ENCODE measurements at regions not wholly inside any gene's neighbourhood (a gene's known extent, or its start where the extent isn't known, plus 50 kb on each side); places are given as distances from the start of the nearest gene placed in this dataset.

DNA sequence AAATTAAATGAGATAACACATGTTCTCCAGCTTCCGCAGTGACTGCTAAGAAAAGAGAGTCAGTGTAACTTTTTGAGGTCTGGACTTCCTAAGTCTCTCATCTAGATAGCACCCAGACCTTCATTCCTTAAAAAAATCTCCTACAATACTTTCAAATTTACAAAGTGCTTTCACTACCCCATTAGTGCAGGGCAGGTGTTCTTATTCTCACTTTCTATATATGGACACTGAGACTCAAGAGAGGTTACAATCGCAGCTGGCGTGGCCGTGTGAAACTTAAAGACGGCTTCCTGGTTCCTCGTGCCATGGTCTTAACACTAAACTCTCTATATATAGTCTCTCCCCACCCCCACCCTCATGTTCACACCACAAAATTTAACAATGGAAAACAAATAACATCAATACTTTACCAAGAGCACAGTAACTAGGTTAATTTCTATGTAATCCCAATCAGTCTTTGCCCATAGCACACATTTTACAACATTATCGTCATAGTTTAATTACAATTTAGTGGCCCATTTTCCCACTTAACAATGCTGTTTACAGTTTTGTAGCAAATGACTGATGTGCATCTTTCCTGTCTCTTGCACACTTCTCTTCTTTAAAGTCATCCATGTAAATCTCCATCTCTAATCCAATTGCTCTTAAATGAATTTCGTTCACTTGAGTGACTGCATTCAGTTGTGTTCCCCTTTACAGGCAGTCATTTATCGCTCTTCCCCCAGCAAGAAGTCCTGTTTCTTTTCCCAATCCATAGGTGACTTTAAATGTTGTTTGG, 78.8 kb upstream of the ARID1B start:
- Histone ChIP-seq H3K27me3 (ENCODE audit: insufficient read depth, poor library complexity, severe bottlenecking) (no peaks in the 10 kb centered on the region), H3K27ac (replicated peaks) (no peak overlapping the region), H3K4me3 (replicated peaks; ENCODE audit: insufficient read depth, low read length) (no peak overlapping the region)
- TF ChIP-seq, protein P1, sequence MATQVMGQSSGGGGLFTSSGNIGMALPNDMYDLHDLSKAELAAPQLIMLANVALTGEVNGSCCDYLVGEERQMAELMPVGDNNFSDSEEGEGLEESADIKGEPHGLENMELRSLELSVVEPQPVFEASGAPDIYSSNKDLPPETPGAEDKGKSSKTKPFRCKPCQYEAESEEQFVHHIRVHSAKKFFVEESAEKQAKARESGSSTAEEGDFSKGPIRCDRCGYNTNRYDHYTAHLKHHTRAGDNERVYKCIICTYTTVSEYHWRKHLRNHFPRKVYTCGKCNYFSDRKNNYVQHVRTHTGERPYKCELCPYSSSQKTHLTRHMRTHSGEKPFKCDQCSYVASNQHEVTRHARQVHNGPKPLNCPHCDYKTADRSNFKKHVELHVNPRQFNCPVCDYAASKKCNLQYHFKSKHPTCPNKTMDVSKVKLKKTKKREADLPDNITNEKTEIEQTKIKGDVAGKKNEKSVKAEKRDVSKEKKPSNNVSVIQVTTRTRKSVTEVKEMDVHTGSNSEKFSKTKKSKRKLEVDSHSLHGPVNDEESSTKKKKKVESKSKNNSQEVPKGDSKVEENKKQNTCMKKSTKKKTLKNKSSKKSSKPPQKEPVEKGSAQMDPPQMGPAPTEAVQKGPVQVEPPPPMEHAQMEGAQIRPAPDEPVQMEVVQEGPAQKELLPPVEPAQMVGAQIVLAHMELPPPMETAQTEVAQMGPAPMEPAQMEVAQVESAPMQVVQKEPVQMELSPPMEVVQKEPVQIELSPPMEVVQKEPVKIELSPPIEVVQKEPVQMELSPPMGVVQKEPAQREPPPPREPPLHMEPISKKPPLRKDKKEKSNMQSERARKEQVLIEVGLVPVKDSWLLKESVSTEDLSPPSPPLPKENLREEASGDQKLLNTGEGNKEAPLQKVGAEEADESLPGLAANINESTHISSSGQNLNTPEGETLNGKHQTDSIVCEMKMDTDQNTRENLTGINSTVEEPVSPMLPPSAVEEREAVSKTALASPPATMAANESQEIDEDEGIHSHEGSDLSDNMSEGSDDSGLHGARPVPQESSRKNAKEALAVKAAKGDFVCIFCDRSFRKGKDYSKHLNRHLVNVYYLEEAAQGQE (IDR thresholded peaks at IDR 0.05; ENCODE audit: insufficient replicate concordance, low read depth), result no peak
- TF ChIP-seq POLR2AphosphoS5 (IDR thresholded peaks at IDR 0.05; ENCODE audit: low read depth) (no peak), SPI1 (IDR thresholded peaks at IDR 0.05; ENCODE audit: borderline replicate concordance, low read depth) (no peak), GABPA (IDR thresholded peaks at IDR 0.05; ENCODE audit: low read depth) (no peak)
- TF ChIP-seq, protein P2, sequence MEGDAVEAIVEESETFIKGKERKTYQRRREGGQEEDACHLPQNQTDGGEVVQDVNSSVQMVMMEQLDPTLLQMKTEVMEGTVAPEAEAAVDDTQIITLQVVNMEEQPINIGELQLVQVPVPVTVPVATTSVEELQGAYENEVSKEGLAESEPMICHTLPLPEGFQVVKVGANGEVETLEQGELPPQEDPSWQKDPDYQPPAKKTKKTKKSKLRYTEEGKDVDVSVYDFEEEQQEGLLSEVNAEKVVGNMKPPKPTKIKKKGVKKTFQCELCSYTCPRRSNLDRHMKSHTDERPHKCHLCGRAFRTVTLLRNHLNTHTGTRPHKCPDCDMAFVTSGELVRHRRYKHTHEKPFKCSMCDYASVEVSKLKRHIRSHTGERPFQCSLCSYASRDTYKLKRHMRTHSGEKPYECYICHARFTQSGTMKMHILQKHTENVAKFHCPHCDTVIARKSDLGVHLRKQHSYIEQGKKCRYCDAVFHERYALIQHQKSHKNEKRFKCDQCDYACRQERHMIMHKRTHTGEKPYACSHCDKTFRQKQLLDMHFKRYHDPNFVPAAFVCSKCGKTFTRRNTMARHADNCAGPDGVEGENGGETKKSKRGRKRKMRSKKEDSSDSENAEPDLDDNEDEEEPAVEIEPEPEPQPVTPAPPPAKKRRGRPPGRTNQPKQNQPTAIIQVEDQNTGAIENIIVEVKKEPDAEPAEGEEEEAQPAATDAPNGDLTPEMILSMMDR (IDR thresholded peaks at IDR 0.05; ENCODE audit: insufficient read depth, low read length), result no peak
- no peak for DNase-seq (ENCODE audit: low read depth in 1 of 2, low spot score in 1 of 2)

DNA sequence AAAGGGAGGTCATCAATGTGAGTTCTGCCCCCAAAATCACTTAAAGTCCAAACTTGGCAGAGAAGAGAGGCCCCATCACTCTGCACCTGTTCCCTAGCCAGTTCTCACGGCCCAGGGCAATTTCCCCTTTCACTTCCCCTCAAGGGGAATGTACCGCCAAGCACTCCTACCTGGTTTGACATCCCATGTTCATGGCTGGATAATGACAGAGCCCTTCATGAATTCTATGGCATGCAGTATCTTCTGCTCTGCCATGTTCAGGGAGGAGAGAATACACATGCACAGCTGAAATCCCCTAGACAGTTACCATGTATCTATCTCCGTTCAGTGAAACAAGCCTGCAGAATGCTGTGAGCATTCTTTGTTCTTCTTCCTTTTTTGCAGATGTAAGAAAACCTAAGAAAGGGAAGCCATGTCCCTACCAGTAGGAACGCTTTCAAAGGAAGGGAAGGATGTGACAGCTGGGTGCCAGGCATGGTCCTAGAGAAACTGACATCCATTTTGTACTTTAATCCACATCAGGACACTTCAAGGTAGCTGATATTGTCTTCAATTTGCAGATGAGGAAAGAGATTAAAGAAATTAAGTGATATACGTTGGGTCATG, 79.8 kb upstream of the ARID1B start:
- Histone ChIP-seq H3K27ac (replicated peaks) (no peak overlapping the region), H3K27me3 (ENCODE audit: insufficient read depth, poor library complexity, severe bottlenecking) (no peaks in the 10 kb centered on the region), H3K4me3 (replicated peaks; ENCODE audit: insufficient read depth, low read length) (no peak overlapping the region)
- TF ChIP-seq, protein P1 (IDR thresholded peaks at IDR 0.05; ENCODE audit: insufficient replicate concordance, low read depth), result no peak
- TF ChIP-seq POLR2AphosphoS5 (IDR thresholded peaks at IDR 0.05; ENCODE audit: low read depth) (no peak), SPI1 (IDR thresholded peaks at IDR 0.05; ENCODE audit: borderline replicate concordance, low read depth) (peak; percentile 72; the same call in 1 of the 2 replicates), GABPA (IDR thresholded peaks at IDR 0.05; ENCODE audit: low read depth) (no peak)
- TF ChIP-seq, protein P2 (IDR thresholded peaks at IDR 0.05; ENCODE audit: insufficient read depth, low read length), result no peak
- peak in 1 of 2 experiments; percentile 17 for DNase-seq (ENCODE audit: low read depth in 1 of 2, low spot score in 1 of 2)

DNA sequence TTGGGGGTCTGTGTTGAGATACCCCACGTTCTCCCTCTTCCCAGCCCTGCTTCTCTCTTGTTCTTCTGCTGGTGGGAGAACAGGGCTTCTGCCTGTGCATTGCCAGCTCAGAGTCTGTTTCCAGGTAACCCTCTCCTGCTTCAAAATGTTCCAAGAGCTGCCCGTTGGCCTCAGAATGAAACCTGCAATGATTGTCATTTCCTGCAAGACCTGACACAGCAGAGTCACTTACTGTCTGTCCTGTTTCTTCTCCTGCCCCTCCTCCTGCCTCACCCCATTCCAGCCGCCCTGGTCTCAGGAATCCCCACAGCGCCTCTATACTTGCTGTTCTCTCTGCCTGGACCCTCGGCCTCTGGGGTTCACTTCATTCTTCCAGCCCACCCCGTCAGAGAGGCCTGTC, 81.4 kb upstream of the ARID1B start:
- TF ChIP-seq, protein P2 (IDR thresholded peaks at IDR 0.05; ENCODE audit: insufficient read depth, low read length), result no peak
- TF ChIP-seq POLR2AphosphoS5 (IDR thresholded peaks at IDR 0.05; ENCODE audit: low read depth) (no peak), GABPA (IDR thresholded peaks at IDR 0.05; ENCODE audit: low read depth) (no peak)
- TF ChIP-seq, protein P1 (IDR thresholded peaks at IDR 0.05; ENCODE audit: insufficient replicate concordance, low read depth), result no peak
- no peak overlapping the region for H3K27ac ChIP-seq (replicated peaks)
- no peak for DNase-seq (ENCODE audit: low read depth in 1 of 2, low spot score in 1 of 2)
- no peak overlapping the region for H3K4me3 ChIP-seq (replicated peaks; ENCODE audit: insufficient read depth, low read length)
- H3K27me3 ChIP-seq (ENCODE audit: insufficient read depth, poor library complexity, severe bottlenecking), result no peaks in the 10 kb centered on the region
